Stomach (tissue), 8 donors: ENCODE measurements at regions not wholly inside any gene's neighbourhood (a gene's known extent, or its start where the extent isn't known, plus 50 kb on each side); places are given as distances from the start of the nearest gene placed in this dataset.
A peak's percentile ranks its signal among the peaks of the same experiment; 100 is the strongest.

ENCODE experiments used
- DNase-seq, 2 donors: peaks; one replicate each; pipeline versions ENCODE4 v3.0.0 to v3.0.0-alpha.2; 2013 to 2019
- H3K27ac ChIP-seq, 5 donors: fragments of 200-600 bp in 4 of 5; sonication (generic) in 4 of 5; one replicate each; pipeline ENCODE4 v1.5.1; 2013 to 2019; ENCODE audit warnings: mild to moderate bottlenecking in 1 of 5, moderate library complexity in 1 of 5
- H3K27me3 ChIP-seq, 3 donors: fragments of 200-600 bp; sonication (generic); one replicate each; pipeline ENCODE4 v1.5.1; 2017 to 2019; ENCODE audit warnings: mixed run types in 1 of 3
- H3K36me3 ChIP-seq, 4 donors: fragments of 200-600 bp; sonication (generic); 1 replicate in 3 of 4; 2 replicates in 1 of 4; pipeline ENCODE4 v1.5.1; 2016 to 2019
- H3K4me1 ChIP-seq, 4 donors: fragments of 200-600 bp; sonication (generic); one replicate each; pipeline ENCODE4 v1.5.1; 2016 to 2019
- H3K4me3 ChIP-seq, 4 donors: fragments of 200-600 bp; sonication (generic) in 3 of 4; one replicate each; pipeline ENCODE4 v1.5.1; 2016 to 2019; ENCODE audit warnings: mild to moderate bottlenecking in 1 of 4
- H3K9me3 ChIP-seq, 4 donors: fragments of 200-600 bp; sonication (generic); one replicate each; pipeline ENCODE4 v1.5.1; 2016 to 2019
- EP300 ChIP-seq: sonication (generic); formaldehyde crosslinking; IDR thresholded peaks from one replicate; pipeline ENCODE4 v1.6.1; 2017; ENCODE audit warnings: antibody characterized with exemption
- POLR2A ChIP-seq, 4 donors: fragments of 450-650 bp; IDR thresholded peaks; one replicate each; pipeline ENCODE4 v1.6.1; 2016; ENCODE audit warnings: antibody characterized with exemption in 4 of 4, control low read depth in 2 of 4, mild to moderate bottlenecking in 1 of 4, moderate library complexity in 1 of 4
- POLR2AphosphoS5 ChIP-seq, 3 donors: sonication (generic); formaldehyde crosslinking; IDR thresholded peaks; one replicate each; pipeline ENCODE4 v1.6.1; 2016; ENCODE audit warnings: antibody characterized with exemption in 3 of 3
- WGBS, 5 donors: extraction: QIAGEN DNeasy Blood & Tissue Kit in 3 of 5; methylation state at CpG; one replicate each; pipeline versions ENCODE4 v1.1.5 to v1.1.7; 2013 to 2018; 5-methylcytosine and 5-hydroxymethylcytosine counted together
- intact Hi-C: fragments of 100-400 bp; cut with DNase I; formaldehyde crosslinking; loops from one replicate; pipeline ENCODE4 v1.15.1; 2023; ENCODE audit warnings: low total_unique reads
- TF ChIP-seq, protein P1 (sequence below), 7 experiments: fragments of 450-650 bp in 4 of 7; fragments of 200-600 bp in 3 of 7; sonication (generic) in 3 of 7; IDR thresholded peaks; one replicate each; pipeline ENCODE4 v1.5.1; 2016 to 2019; ENCODE audit warnings: antibody characterized with exemption in 7 of 7, control low read depth in 2 of 7, mild to moderate bottlenecking in 1 of 7
- donor health status: healthy with polysubstance abuse.
- donor health status: Bipolar disorder and iron deficiency.
- donor health status: healthy.

DNA sequence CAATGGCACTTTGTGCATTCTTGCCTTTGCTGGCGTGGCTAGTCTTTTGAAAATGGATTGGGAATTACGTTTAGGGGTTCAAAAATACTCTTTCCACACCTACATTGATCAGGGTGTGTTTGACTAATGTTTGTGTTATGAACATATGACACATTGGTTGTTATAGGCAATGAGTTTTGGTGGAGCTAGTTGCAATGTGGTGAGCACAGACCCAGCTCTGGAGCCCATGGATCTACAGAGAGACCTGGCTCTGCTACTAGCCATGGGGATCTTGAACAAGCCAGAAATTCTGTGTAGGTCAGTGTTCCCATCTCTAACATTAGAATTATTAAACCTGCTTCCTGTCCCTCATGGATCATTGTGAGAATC is 222.4 kb upstream of the UBL3 start:
- DNase-seq = no peak
- no peaks in the 10 kb centered on the region for H3K27me3 ChIP-seq
- TF ChIP-seq, protein P1, sequence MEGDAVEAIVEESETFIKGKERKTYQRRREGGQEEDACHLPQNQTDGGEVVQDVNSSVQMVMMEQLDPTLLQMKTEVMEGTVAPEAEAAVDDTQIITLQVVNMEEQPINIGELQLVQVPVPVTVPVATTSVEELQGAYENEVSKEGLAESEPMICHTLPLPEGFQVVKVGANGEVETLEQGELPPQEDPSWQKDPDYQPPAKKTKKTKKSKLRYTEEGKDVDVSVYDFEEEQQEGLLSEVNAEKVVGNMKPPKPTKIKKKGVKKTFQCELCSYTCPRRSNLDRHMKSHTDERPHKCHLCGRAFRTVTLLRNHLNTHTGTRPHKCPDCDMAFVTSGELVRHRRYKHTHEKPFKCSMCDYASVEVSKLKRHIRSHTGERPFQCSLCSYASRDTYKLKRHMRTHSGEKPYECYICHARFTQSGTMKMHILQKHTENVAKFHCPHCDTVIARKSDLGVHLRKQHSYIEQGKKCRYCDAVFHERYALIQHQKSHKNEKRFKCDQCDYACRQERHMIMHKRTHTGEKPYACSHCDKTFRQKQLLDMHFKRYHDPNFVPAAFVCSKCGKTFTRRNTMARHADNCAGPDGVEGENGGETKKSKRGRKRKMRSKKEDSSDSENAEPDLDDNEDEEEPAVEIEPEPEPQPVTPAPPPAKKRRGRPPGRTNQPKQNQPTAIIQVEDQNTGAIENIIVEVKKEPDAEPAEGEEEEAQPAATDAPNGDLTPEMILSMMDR (IDR thresholded peaks at IDR 0.05) = no peak
- TF ChIP-seq POLR2A (IDR thresholded peaks at IDR 0.05) = no peak
- peaks cover 0 to 20% (median 10%) of the 10 kb centered on the region in 4 donors for H3K4me1 ChIP-seq
- WGBS, 5 donors = 33 to 53% (median 33%) methylated on average over 2 of the region's 2 CpGs
- H3K36me3 ChIP-seq = no peaks in the 10 kb centered on the region
- H3K9me3 ChIP-seq = no peaks in the 10 kb centered on the region
- intact Hi-C loops = no loop called here
- H3K27ac ChIP-seq = peak overlapping the region; percentile 78 to 94 (median 84)
- H3K4me3 ChIP-seq = no peak overlapping the region

DNA sequence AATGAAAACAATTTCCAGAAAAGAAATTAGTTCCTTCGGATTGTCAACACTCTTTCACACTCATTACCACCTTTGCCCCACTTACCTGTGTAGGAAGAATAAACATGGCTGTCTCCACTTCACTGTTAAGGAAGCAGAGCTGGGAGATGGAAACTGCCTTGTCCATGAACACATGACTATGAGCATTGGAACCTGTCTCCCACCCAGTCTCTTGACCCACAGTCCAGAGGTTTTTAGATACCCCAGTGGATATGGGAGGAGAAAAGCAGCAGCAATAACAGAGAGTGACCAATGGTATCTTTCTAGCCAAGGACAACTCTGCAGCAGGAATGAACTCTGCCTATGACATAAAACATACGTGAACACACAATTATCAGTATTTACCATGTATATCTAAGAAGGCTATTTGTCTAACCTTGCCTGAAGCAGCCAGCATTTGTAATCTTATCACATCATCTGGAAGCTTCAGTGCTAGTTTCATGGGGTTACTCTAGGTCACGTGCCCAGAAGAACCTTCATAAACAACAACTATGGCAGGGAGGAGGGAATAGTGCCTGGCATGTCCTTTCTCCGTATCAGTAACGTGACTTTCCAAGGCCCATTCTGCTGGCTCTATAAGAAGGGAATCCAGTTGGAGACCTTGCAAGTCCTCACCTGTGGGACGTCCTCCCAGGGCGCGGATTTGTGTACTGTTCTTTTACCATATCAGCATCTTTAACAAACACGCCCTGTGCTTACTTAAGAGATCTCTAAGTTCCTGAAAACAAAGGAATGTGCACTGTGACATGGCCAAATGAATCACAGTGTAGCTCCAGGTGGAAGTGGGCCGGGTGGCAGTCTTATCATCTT is 221.8 kb upstream of the UBL3 start:
- Histone ChIP-seq H3K9me3 (no peaks in the 10 kb centered on the region), H3K4me3 (no peak overlapping the region), H3K27ac (peak overlapping the region; percentile 78 to 94 (median 84)), H3K36me3 (no peaks in the 10 kb centered on the region), H3K4me1 (peaks cover 0 to 20% (median 7%) of the 10 kb centered on the region in 4 donors), H3K27me3 (no peaks in the 10 kb centered on the region)
- WGBS, 5 donors = 36 to 56% (median 40%) methylated on average over 10 of the region's 10 CpGs
- TF ChIP-seq POLR2AphosphoS5 (IDR thresholded peaks at IDR 0.05) = peak; percentile 18 to 89 (median 77)
- TF ChIP-seq POLR2A (IDR thresholded peaks at IDR 0.05) = no peak
- peak; percentile 92 for DNase-seq
- intact Hi-C loops = no loop called here

DNA sequence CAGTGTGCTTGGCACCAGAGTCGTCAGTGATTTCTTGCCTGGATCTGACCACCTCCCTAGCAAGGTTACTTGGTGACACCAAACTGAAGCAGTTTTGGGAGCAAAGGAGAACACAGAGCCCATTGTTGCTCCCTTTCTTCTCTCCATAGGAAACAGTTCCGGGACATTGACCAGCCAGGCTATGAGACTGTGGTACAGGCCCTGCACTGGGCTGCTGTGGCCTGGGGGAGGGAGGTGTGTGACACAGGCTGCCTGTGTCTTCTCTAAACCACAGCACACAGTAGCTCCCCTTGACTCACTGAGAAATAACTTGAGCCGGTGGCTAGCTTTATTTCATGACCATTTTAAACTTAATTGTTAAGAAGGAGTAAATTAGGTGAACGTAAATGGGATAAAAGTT is 214.8 kb upstream of the UBL3 start:
- no peaks in the 10 kb centered on the region for H3K9me3 ChIP-seq
- H3K4me3 ChIP-seq = no peak overlapping the region
- H3K27ac ChIP-seq = no peak overlapping the region
- no peaks in the 10 kb centered on the region for H3K36me3 ChIP-seq
- H3K27me3 ChIP-seq = no peaks in the 10 kb centered on the region
- peaks cover 0 to 7% (median 6%) of the 10 kb centered on the region in 4 donors for H3K4me1 ChIP-seq
- TF ChIP-seq POLR2A (IDR thresholded peaks at IDR 0.05) (no peak), EP300 (no peak)
- TF ChIP-seq, protein P1 (IDR thresholded peaks at IDR 0.05) = no peak
- 81 to 92% (median 91%) methylated on average over 4 of the region's 4 CpGs for whole genome bisulfite sequencing, 5 donors
- DNase-seq = no peak
- intact Hi-C loops = no loop called here

DNA sequence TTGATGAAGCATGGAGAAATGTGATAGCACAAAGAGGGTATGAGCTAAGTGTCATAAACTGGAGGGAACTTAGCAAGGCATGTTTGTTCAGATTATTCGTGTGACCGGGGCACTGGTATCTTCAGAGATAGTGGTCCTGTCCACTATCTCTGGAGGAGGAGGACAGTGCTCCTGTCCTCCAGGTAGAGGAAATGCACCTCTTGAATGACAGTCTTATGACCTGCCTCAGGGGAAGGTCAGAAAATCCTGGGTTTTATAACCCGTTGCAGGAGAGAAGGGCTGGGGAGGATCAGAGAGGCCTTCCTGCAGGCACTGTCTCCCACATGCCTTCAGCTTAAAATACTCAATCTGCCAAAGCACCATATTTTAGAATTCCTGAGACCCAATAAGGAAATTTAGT is 213.5 kb upstream of the UBL3 start:
- Histone ChIP-seq H3K27ac (no peak overlapping the region), H3K4me1 (no peaks in the 10 kb centered on the region), H3K9me3 (no peaks in the 10 kb centered on the region), H3K36me3 (no peaks in the 10 kb centered on the region), H3K4me3 (no peak overlapping the region), H3K27me3 (no peaks in the 10 kb centered on the region)
- TF ChIP-seq POLR2A (IDR thresholded peaks at IDR 0.05) (no peak), POLR2AphosphoS5 (IDR thresholded peaks at IDR 0.05) (no peak), EP300 (no peak)
- 65 to 94% (median 90%) methylated on average over 3 of the region's 3 CpGs for whole genome bisulfite sequencing, 5 donors
- intact Hi-C loops = no loop called here
- DNase-seq = no peak

DNA sequence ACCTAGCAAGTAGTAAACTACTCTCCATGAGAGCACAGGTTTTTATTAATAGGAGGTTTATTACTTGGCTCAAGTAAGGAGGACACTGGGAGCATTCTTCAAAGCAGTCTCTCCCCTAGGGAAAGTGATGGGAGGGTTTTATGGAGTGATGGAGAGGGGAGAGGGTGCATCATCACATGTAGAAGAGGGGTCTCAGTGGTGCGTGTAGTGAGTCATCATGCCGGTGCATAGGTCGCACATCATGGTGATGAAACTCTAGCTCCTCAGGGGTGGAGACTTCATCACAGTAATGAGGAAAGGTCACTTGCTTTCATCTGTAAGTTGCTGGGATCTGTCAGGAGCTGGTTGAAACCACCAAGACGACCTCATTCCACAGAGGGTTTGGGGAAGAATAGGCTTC is 210.8 kb upstream of the UBL3 start:
- H3K27ac ChIP-seq = no peak overlapping the region
- TF ChIP-seq POLR2A (IDR thresholded peaks at IDR 0.05) (no peak), EP300 (no peak), POLR2AphosphoS5 (IDR thresholded peaks at IDR 0.05) (no peak)
- TF ChIP-seq, protein P1 (IDR thresholded peaks at IDR 0.05) = no peak
- DNase-seq = no peak
- intact Hi-C loops = no loop called here
- no peaks in the 10 kb centered on the region for H3K4me1 ChIP-seq
- H3K27me3 ChIP-seq = no peaks in the 10 kb centered on the region
- H3K9me3 ChIP-seq = peaks cover 0 to 4% (median 0%) of the 10 kb centered on the region in 4 donors
- no peak overlapping the region for H3K4me3 ChIP-seq
- H3K36me3 ChIP-seq = no peaks in the 10 kb centered on the region
- 71 to 93% (median 89%) methylated on average over 4 of the region's 4 CpGs for WGBS, 5 donors
